NCI-H146 treated with DMSO at 0.1 percent for 48 hours (cell line): ENCODE measurements at regions not wholly inside any gene's neighbourhood (a gene's known extent, or its start where the extent isn't known, plus 50 kb on each side); places are given as distances from the start of the nearest gene placed in this dataset.
A peak's percentile ranks its signal among the peaks of the same experiment; 100 is the strongest.

ENCODE experiments used
- DNase-seq: peaks from one replicate; lab custom pipeline; 2025; ENCODE audit not compliant: unreplicated experiment; lab: John Stamatoyannopoulos, UW

DNA sequence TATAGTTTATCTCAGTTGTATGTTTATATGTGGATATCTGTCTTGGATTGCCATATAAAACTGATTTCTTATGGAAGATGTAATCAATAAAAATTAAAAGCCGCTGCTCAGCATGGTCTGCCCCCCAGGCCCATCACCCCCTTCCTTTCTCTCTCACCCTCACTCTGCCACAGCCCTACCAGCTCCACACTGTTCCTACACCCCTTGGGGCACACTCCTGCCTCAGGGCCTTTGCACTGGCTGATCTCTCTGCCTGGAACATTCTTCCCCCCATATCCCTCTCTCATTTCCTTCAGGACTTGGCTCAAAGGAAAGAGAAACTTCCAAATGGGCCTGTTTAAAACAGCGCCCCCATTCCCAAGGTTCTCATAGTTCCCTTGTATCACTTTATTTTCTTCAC lies 63.1 kb downstream of the LRRC32 start:
- DNase-seq = no peak

- no peak for DNase-seq
Observed at GRCh38 chr11:76605338-76606074, 65.0 kb downstream of the LRRC32 start.

DNA sequence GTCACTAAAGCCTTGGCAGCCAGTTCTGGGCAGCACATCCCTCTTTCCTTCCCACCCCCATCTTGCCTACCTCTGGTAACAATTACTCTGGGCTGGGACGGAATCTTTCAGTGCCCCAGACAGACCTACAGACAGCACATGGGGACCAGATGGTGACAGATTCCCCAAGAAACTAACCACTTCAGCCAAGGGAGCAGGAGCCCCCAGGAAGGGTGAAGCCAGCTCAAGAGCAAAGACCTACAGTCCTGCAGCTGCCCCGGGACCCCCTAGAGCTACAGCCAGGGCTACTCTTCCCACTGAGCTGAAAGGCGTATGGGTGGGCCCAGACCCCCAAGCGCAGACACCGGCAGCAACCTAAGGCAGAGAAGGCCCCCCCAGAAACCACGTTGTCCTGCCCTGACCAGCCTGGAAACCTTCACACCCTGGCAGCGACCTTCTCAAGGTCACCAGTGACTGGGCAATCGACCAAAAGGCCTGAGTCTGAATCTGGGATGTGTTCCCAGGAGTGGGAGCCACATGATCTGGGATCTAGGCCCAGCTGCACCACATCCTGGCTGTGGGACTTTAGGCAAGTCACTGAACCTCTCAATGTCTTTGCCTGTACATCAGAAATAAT lies 65.8 kb downstream of the LRRC32 start:
- DNase-seq = no peak

DNA sequence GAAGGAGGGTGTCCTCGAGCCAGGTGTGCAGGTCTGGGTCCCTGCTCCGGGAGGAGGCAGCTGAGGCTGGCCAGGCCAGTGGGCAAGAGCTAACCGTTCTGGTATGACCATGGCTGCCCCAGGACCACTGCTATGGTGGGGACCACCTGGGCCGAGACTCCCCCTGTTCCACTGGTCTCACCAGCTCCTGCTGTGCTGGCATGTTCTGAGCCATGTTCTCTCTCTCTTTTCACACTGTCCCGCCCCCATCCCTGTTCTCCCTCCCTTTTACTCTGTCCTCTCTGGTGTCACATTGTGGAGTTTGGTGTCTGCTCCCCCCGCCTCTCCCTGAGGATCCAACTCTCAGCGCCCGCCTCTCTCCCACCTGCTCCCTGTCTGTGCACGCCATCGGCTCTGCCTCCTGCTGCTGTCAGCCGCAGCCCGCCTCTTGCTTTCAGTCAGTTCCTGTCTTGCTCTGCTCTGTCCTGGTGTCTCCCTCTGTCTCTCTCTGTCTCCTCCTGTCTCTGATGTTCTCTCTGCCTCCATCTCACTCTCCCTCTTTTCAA lies 66.4 kb downstream of the LRRC32 start:
- DNase-seq = peak; percentile 7

DNA sequence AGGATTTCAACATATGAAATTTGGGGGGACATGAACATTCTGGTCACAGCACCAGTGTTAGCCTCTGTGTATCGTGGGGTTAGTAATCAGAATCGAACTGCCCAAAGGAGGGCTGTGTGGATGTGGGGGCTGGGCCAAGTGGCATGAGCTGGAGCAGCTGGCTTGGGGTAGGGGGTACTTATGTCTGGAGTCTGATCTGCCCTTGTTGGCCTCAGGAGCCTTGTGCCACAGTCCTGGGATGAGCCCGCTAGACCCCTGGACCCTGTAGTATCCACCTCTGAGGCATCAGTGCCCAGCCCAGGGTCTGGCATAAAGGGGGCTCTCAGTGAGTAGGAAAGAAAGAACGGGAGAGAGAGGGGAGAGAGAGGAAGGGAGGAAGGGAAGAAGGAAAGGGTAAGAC lies 67.3 kb downstream of the LRRC32 start:
- DNase-seq = no peak
